Endothelial cell (in vitro differentiated cells): ENCODE measurements at regions not wholly inside any gene's neighbourhood (a gene's known extent, or its start where the extent isn't known, plus 50 kb on each side); places are given as distances from the start of the nearest gene placed in this dataset.

Experiments
- DNase-seq: peaks from one replicate; pipeline ENCODE4 v3.0.0; 2021; ENCODE audit warnings: low spot score
- H3K27ac Mint-ChIP-seq: one replicate; pipeline ENCODE4 v1.8.0; 2021; ENCODE audit warnings: mixed read lengths, inconsistent platforms; ENCODE audit not compliant: unreplicated experiment
- H3K27me3 Mint-ChIP-seq: one replicate; pipeline ENCODE4 v1.8.0; 2021; ENCODE audit warnings: mild to moderate bottlenecking, moderate library complexity, mixed read lengths, inconsistent platforms; ENCODE audit not compliant: unreplicated experiment
- H3K36me3 Mint-ChIP-seq: one replicate; pipeline ENCODE4 v1.8.0; 2021; ENCODE audit warnings: mild to moderate bottlenecking, low read depth, mixed read lengths, inconsistent platforms; ENCODE audit not compliant: unreplicated experiment
- H3K4me1 Mint-ChIP-seq: one replicate; pipeline ENCODE4 v1.8.0; 2021; ENCODE audit warnings: mild to moderate bottlenecking, mixed read lengths, inconsistent platforms; ENCODE audit not compliant: unreplicated experiment
- H3K4me3 Mint-ChIP-seq: one replicate; pipeline ENCODE4 v1.8.0; 2021; ENCODE audit warnings: mild to moderate bottlenecking, mixed read lengths, inconsistent platforms; ENCODE audit not compliant: unreplicated experiment
- H3K9me3 Mint-ChIP-seq: one replicate; pipeline ENCODE4 v1.8.0; 2021; ENCODE audit warnings: mixed read lengths, inconsistent platforms; ENCODE audit not compliant: unreplicated experiment
- CTCF ChIP-seq: fragments of 200-600 bp; sonication (generic); IDR thresholded peaks from one replicate; pipeline ENCODE4 v1.5.0; 2021; ENCODE audit warnings: antibody characterized with exemption; ENCODE audit not compliant: unreplicated experiment

DNA sequence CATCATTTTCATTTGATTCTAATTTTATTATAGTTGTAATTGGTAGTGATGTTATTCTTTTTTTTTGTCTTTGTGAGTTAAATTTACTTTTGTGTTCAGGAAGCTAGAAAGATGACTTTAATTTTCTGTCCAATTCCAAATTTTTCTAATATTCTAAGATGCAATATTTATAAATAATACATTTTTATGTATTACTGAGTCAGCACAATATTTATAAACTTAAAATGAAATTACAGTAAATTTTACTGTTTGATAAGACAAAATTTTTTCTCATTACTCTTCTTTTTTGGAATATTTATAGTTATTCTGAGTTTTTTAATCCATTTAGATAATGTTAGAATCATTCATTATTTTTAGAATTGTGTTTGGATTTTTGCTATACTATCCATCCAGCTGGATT is 1637.9 kb upstream of the ACO1 start:
- no peak for TF ChIP-seq CTCF
- no peak overlapping the region for H3K4me3 Mint-ChIP-seq
- no peak overlapping the region for H3K27ac Mint-ChIP-seq

DNA sequence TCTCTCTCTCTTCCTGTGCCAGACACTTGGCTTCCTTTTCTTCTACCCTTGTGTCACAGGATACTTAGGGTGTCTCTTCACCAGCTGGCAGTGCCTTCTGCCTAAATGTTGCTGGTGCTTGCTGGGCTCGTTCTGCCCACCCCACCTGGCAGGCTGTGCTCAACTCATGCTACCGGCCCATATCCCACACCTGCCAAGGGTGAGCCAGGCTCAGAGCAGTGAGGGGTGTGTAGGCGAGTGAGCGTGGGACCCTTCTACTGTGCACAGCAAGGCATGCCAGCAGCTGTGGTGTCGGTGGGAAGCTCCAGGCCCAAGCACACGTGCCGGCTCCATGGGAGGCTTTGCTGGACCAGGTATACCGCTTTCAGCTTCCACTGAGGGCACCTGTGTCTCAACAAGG is 1626.7 kb upstream of the ACO1 start:
- H3K4me3 Mint-ChIP-seq: no peak overlapping the region
- peaks cover 1% of the 10 kb centered on the region for H3K27me3 Mint-ChIP-seq
- no peak for TF ChIP-seq CTCF
- no peaks in the 10 kb centered on the region for H3K9me3 Mint-ChIP-seq
- no peaks in the 10 kb centered on the region for H3K36me3 Mint-ChIP-seq
- no peak for DNase-seq
- no peak overlapping the region for H3K27ac Mint-ChIP-seq
- no peaks in the 10 kb centered on the region for H3K4me1 Mint-ChIP-seq

More for the DNA sequence above, 1637.9 kb upstream of the ACO1 start:
- Mint-ChIP-seq H3K27me3 (no peaks in the 10 kb centered on the region), H3K9me3 (no peaks in the 10 kb centered on the region), H3K36me3 (no peaks in the 10 kb centered on the region), H3K4me1 (no peaks in the 10 kb centered on the region)
- no peak for DNase-seq

GRCh38 chr9:30758726-30759446 is 1625.6 kb upstream of the ACO1 start:
- TF ChIP-seq CTCF: no peak
- no peaks in the 10 kb centered on the region for H3K36me3 Mint-ChIP-seq
- no peak overlapping the region for H3K4me3 Mint-ChIP-seq
- no peaks in the 10 kb centered on the region for H3K9me3 Mint-ChIP-seq
- no peak for DNase-seq
- H3K27ac Mint-ChIP-seq: no peak overlapping the region
- H3K4me1 Mint-ChIP-seq: no peaks in the 10 kb centered on the region
- peaks cover 1% of the 10 kb centered on the region for H3K27me3 Mint-ChIP-seq

DNA sequence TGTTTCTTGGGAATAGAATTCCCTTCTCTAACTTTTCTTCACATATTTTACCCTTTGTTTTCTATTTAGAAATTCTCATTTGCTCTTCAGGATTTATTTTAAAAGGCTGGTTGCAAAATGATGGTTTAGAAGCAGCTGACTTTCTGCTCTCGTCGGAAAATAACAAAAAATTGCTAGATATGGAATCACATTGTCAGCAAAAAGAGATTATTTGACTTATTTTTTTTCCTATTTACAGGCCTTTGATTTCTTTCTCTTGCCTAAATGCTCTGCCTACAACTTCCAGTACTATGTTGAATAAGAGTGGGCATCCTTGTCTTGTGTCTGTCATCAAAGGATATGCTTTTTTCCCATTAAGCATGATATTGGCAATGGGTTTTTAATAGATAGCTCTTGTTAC is 1619.1 kb upstream of the ACO1 start:
- no peaks in the 10 kb centered on the region for H3K9me3 Mint-ChIP-seq
- H3K27me3 Mint-ChIP-seq: no peaks in the 10 kb centered on the region
- H3K4me1 Mint-ChIP-seq: no peaks in the 10 kb centered on the region
- H3K36me3 Mint-ChIP-seq: no peaks in the 10 kb centered on the region
- H3K4me3 Mint-ChIP-seq: no peak overlapping the region
- no peak for TF ChIP-seq CTCF
- H3K27ac Mint-ChIP-seq: no peak overlapping the region
- DNase-seq: no peak

DNA sequence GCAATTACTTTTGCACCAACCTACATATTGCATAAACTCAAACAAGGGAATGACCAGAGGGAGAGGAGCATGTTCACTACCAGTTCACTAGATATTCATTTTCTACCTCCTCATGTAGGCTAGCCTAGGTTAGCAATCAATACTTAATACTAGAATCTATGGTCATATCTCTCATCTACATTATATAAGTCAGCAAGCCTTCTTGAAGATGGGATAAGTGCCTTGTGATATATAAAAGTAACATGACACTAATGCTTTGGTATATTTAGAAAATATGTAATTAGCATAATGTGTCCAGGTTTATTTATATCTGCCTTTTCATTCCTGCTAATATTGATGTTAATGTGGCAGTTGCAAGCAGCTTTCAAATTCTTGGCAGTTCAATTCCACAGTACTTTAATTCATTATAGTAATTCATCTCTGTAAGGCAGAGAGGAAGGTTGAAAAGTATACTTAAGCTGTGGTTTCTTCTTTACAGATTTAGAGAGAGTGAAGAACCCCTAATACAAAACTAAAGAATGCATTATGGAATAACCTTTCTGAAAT is 1613.2 kb upstream of the ACO1 start:
- Mint-ChIP-seq H3K27me3 (no peaks in the 10 kb centered on the region), H3K36me3 (no peaks in the 10 kb centered on the region), H3K27ac (no peak overlapping the region), H3K4me1 (no peaks in the 10 kb centered on the region), H3K4me3 (no peak overlapping the region), H3K9me3 (no peaks in the 10 kb centered on the region)
- DNase-seq: no peak
- TF ChIP-seq CTCF: no peak
